ENCODE measurements at regions not wholly inside any gene's neighbourhood (a gene's known extent, or its start where the extent isn't known, plus 50 kb on each side); places are given as distances from the start of the nearest gene placed in this dataset.

- DNase-seq (ENCODE audit: low spot score) (no peak), ATAC-seq (ENCODE audit: low FRiP score) (no peak)
- no peak for TF ChIP-seq CTCF (IDR thresholded peaks at IDR 0.05)
Measured at GRCh38 chr15:25613134-25613533, 174.3 kb upstream of the UBE3A start.

GRCh38 chr15:25611603-25612002 lies 172.8 kb upstream of the UBE3A start:
- TF ChIP-seq CTCF (IDR thresholded peaks at IDR 0.05), result no peak
- no peak for ATAC-seq (ENCODE audit: low FRiP score)
- DNase-seq (ENCODE audit: low spot score), result no peak

GRCh38 chr15:25609371-25609770 lies 170.5 kb upstream of the UBE3A start:
- DNase-seq (ENCODE audit: low spot score), result no peak

GRCh38 chr15:25608926-25609325 lies 170.1 kb upstream of the UBE3A start:
- ATAC-seq (ENCODE audit: low FRiP score) (no peak), DNase-seq (ENCODE audit: low spot score) (no peak)
- TF ChIP-seq CTCF (IDR thresholded peaks at IDR 0.05), result no peak

More at GRCh38 chr15:25609371-25609770, 170.5 kb upstream of the UBE3A start:
- ATAC-seq (ENCODE audit: low FRiP score), result no peak
- no peak for TF ChIP-seq CTCF (IDR thresholded peaks at IDR 0.05)

GRCh38 chr15:25605151-25605550 lies 166.3 kb upstream of the UBE3A start:
- no peak for ATAC-seq (ENCODE audit: low FRiP score)
- TF ChIP-seq CTCF (IDR thresholded peaks at IDR 0.05), result no peak
- no peak for DNase-seq (ENCODE audit: low spot score)

GRCh38 chr15:25600751-25601150 lies 161.9 kb upstream of the UBE3A start:
- ATAC-seq (ENCODE audit: low FRiP score) (no peak), DNase-seq (ENCODE audit: low spot score) (no peak)
- no peak for TF ChIP-seq CTCF (IDR thresholded peaks at IDR 0.05)

- DNase-seq (ENCODE audit: low spot score) (no peak), ATAC-seq (ENCODE audit: low FRiP score) (no peak)
- no peak for TF ChIP-seq CTCF (IDR thresholded peaks at IDR 0.05)
Measured at GRCh38 chr15:25597571-25597970, 158.7 kb upstream of the UBE3A start.

Data from omental fat pad (tissue), 3 donors.